Liver (tissue), 8 donors: ENCODE measurements at regions not wholly inside any gene's neighbourhood (a gene's known extent, or its start where the extent isn't known, plus 50 kb on each side); places are given as distances from the start of the nearest gene placed in this dataset.

Source experiments
- DNase-seq: peaks from one replicate; pipeline ENCODE4 v3.0.0-alpha.2; 2017; ENCODE audit warnings: low spot score
- H3K27ac ChIP-seq, 2 donors: one replicate each; pipeline ENCODE4 v1.7.0; 2013; ENCODE audit warnings: inconsistent platforms in 2 of 2, low read length in 2 of 2, control low read depth in 1 of 2, low read depth in 1 of 2, mild to moderate bottlenecking in 1 of 2
- H3K27me3 ChIP-seq, 4 donors: one replicate each; pipeline versions ENCODE4 v1.6.1 to v1.7.0; 2013; ENCODE audit warnings: low read length in 3 of 4, inconsistent platforms in 1 of 4, mild to moderate bottlenecking in 1 of 4, moderate library complexity in 1 of 4; ENCODE audit not compliant: control insufficient read depth in 4 of 4, insufficient read depth in 4 of 4
- H3K36me3 ChIP-seq, 4 donors: one replicate each; pipeline versions ENCODE4 v1.6.1 to v1.7.0; 2013; ENCODE audit warnings: low read length in 3 of 4, mild to moderate bottlenecking in 3 of 4, low read depth in 1 of 4, moderate library complexity in 1 of 4; ENCODE audit not compliant: control insufficient read depth in 4 of 4, insufficient read depth in 3 of 4
- H3K4me1 ChIP-seq, 4 donors: one replicate each; pipeline versions ENCODE4 v1.6.1 to v1.7.0; 2013; ENCODE audit warnings: low read length in 3 of 4, mild to moderate bottlenecking in 3 of 4, moderate library complexity in 1 of 4; ENCODE audit not compliant: control insufficient read depth in 4 of 4, insufficient read depth in 4 of 4
- H3K4me3 ChIP-seq, 3 donors: one replicate each; pipeline versions ENCODE4 v1.6.1 to v1.7.0; 2013; ENCODE audit warnings: low read length in 3 of 3, control low read depth in 1 of 3, low read depth in 1 of 3, mild to moderate bottlenecking in 1 of 3
- H3K9ac ChIP-seq, 2 donors: one replicate each; pipeline ENCODE4 v1.7.0; 2013; ENCODE audit warnings: low read length in 2 of 2, mild to moderate bottlenecking in 2 of 2, moderate library complexity in 2 of 2, control low read depth in 1 of 2, low read depth in 1 of 2
- H3K9me3 ChIP-seq, 4 donors: one replicate each; pipeline versions ENCODE4 v1.6.1 to v1.7.0; 2013; ENCODE audit warnings: low read length in 3 of 4; ENCODE audit not compliant: control insufficient read depth in 4 of 4
- ATF3 ChIP-seq: IDR thresholded peaks from 2 replicates; pipeline ENCODE4 v1.6.1; 2016; ENCODE audit warnings: antibody characterized with exemption
- CTCF ChIP-seq: fragments of 150-350 bp; IDR thresholded peaks from 2 replicates; pipeline ENCODE4 v1.5.1; 2017; ENCODE audit warnings: improper control_type of control experiment, low read depth, low read length; ENCODE audit not compliant: missing input control
- EGR1 ChIP-seq, 2 donors: IDR thresholded peaks; 2 replicates each; pipeline ENCODE4 v1.6.1; 2016 to 2018; ENCODE audit warnings: antibody characterized with exemption in 2 of 2, low read depth in 2 of 2
- FOXA1 ChIP-seq: IDR thresholded peaks from 2 replicates; pipeline ENCODE4 v1.6.1; 2016; ENCODE audit warnings: antibody characterized with exemption
- FOXA2 ChIP-seq: IDR thresholded peaks from 2 replicates; pipeline ENCODE4 v1.6.1; 2016; ENCODE audit warnings: antibody characterized with exemption
- GABPA ChIP-seq, 2 donors: IDR thresholded peaks in 1 of 2; conservative IDR thresholded peaks in 1 of 2; 2 replicates each; pipeline ENCODE4 v1.6.1; 2016; ENCODE audit warnings: antibody characterized with exemption in 2 of 2, mild to moderate bottlenecking in 1 of 2, moderate library complexity in 1 of 2
- HNF4A ChIP-seq, 2 donors: conservative IDR thresholded peaks; 2 replicates each; pipeline ENCODE4 v1.6.1; 2016; ENCODE audit warnings: antibody characterized with exemption in 2 of 2, mild to moderate bottlenecking in 2 of 2
- HNF4G ChIP-seq: IDR thresholded peaks from 2 replicates; pipeline ENCODE4 v1.6.1; 2016; ENCODE audit warnings: antibody characterized with exemption
- JUND ChIP-seq, 2 donors: IDR thresholded peaks; 2 replicates each; pipeline ENCODE4 v1.6.1; 2016; ENCODE audit warnings: antibody characterized with exemption in 2 of 2
- MAX ChIP-seq: IDR thresholded peaks from 2 replicates; pipeline ENCODE4 v1.6.1; 2016; ENCODE audit warnings: antibody characterized with exemption
- NR2F2 ChIP-seq: IDR thresholded peaks from 2 replicates; pipeline ENCODE4 v1.6.1; 2016; ENCODE audit warnings: antibody characterized with exemption
- RAD21 ChIP-seq, 2 donors: IDR thresholded peaks; 2 replicates each; pipeline ENCODE4 v1.6.1; 2016; ENCODE audit warnings: antibody characterized with exemption in 2 of 2, mild to moderate bottlenecking in 2 of 2
- REST ChIP-seq: IDR thresholded peaks from 2 replicates; pipeline ENCODE4 v1.6.1; 2016; ENCODE audit warnings: antibody characterized with exemption, mild to moderate bottlenecking
- RXRA ChIP-seq, 2 donors: IDR thresholded peaks; 2 replicates each; pipeline ENCODE4 v1.6.1; 2017 to 2018; ENCODE audit warnings: antibody characterized with exemption in 2 of 2, mild to moderate bottlenecking in 1 of 2
- SP1 ChIP-seq: IDR thresholded peaks from 2 replicates; pipeline ENCODE4 v1.6.1; 2018; ENCODE audit warnings: antibody characterized with exemption, mild to moderate bottlenecking
- TAF1 ChIP-seq: conservative IDR thresholded peaks from 2 replicates; pipeline ENCODE4 v1.6.1; 2016; ENCODE audit warnings: antibody characterized with exemption, mild to moderate bottlenecking
- YY1 ChIP-seq: IDR thresholded peaks from 2 replicates; pipeline ENCODE4 v1.6.1; 2016; ENCODE audit warnings: antibody characterized with exemption, mild to moderate bottlenecking
- ZBTB33 ChIP-seq: IDR thresholded peaks from 2 replicates; pipeline ENCODE4 v1.6.1; 2016; ENCODE audit warnings: antibody characterized with exemption
- WGBS: extraction: QIAGEN DNeasy Blood & Tissue Kit; methylation state at CpG from one replicate; pipeline ENCODE4 v1.1.7; 2013; 5-methylcytosine and 5-hydroxymethylcytosine counted together
- donor health status: healthy.
- donor health status: healthy.
- donor health status: healthy.
- donor health status: healthy.
- donor health status: healthy.

GRCh38 chr4:3701736-3702560 is 64.2 kb upstream of the ADRA2C start (continued):
- TF ChIP-seq CTCF = no peak

GRCh38 chr4:3701271-3701734 is 64.9 kb upstream of the ADRA2C start:
- no peak for DNase-seq
- Histone ChIP-seq H3K36me3 (no peaks in the 10 kb centered on the region), H3K4me1 (no peaks in the 10 kb centered on the region), H3K9ac (no peak overlapping the region), H3K27ac (no peak overlapping the region), H3K4me3 (no peak overlapping the region), H3K27me3 (peaks cover 0 to 4% (median 3%) of the 10 kb centered on the region in 4 donors), H3K9me3 (no peaks in the 10 kb centered on the region)
- TF ChIP-seq NR2F2 = no peak
- no peak for TF ChIP-seq JUND (IDR thresholded peaks at IDR 0.05)
- TF ChIP-seq FOXA2 = no peak
- TF ChIP-seq MAX = no peak
- no peak for TF ChIP-seq RXRA (IDR thresholded peaks at IDR 0.05)
- no peak for TF ChIP-seq ATF3
- WGBS = 62% methylated on average over 12 of the region's 12 CpGs

- DNase-seq = no peak
- WGBS = 88% methylated on average over 10 of the region's 10 CpGs
- Histone ChIP-seq H3K4me3 (no peak overlapping the region), H3K27me3 (peaks cover 0 to 4% (median 3%) of the 10 kb centered on the region in 4 donors), H3K27ac (no peak overlapping the region), H3K4me1 (no peaks in the 10 kb centered on the region), H3K36me3 (no peaks in the 10 kb centered on the region), H3K9ac (no peak overlapping the region), H3K9me3 (no peaks in the 10 kb centered on the region)
- TF ChIP-seq REST = no peak
- TF ChIP-seq RAD21 (IDR thresholded peaks at IDR 0.05) = no peak
- TF ChIP-seq SP1 = no peak
- no peak for TF ChIP-seq HNF4A (conservative IDR thresholded peaks at IDR 0.05)
- no peak for TF ChIP-seq MAX
- TF ChIP-seq HNF4G = no peak
- TF ChIP-seq YY1 = no peak
- TF ChIP-seq ZBTB33 = no peak
- TF ChIP-seq GABPA (IDR thresholded peaks at IDR 0.05 in 1 of 2, conservative IDR thresholded peaks at IDR 0.05 in 1 of 2) = no peak
- TF ChIP-seq FOXA2 = no peak
- no peak for TF ChIP-seq ATF3
- TF ChIP-seq NR2F2 = no peak
- TF ChIP-seq FOXA1 = no peak
- no peak for TF ChIP-seq EGR1 (IDR thresholded peaks at IDR 0.05; ENCODE audit: low read depth in 2 of 2)
- TF ChIP-seq CTCF = no peak
- no peak for TF ChIP-seq TAF1
- no peak for TF ChIP-seq JUND (IDR thresholded peaks at IDR 0.05)
- TF ChIP-seq RXRA (IDR thresholded peaks at IDR 0.05) = no peak
Observed at GRCh38 chr4:3700736-3701135, 65.4 kb upstream of the ADRA2C start.
